Uterus (tissue), 3 donors: ENCODE measurements at regions not wholly inside any gene's neighbourhood (a gene's known extent, or its start where the extent isn't known, plus 50 kb on each side); places are given as distances from the start of the nearest gene placed in this dataset.
"Not testable (repeated sequence)": the region's sequence is repeated elsewhere in the genome, so short reads cannot be mapped to it uniquely, and the experiment has no call there.

Source experiments
- DNase-seq, 2 donors: peaks; one replicate each; pipeline ENCODE4 v3.0.0-alpha.2; 2019 to 2020
- H3K27ac ChIP-seq, 2 donors: fragments of 200-600 bp; sonication (generic); 1 replicate in 1 of 2; 2 replicates in 1 of 2; pipeline ENCODE4 v1.5.1; 2016 to 2018
- H3K27me3 ChIP-seq, 2 donors: fragments of 200-600 bp; sonication (generic); one replicate each; pipeline ENCODE4 v1.5.1; 2018 to 2019; ENCODE audit warnings: control low read depth in 1 of 2
- H3K36me3 ChIP-seq, 2 donors: fragments of 200-600 bp; sonication (generic); one replicate each; pipeline ENCODE4 v1.5.1; 2019; ENCODE audit warnings: control low read depth in 1 of 2
- H3K4me1 ChIP-seq, 2 donors: fragments of 200-600 bp; sonication (generic); one replicate each; pipeline ENCODE4 v1.5.1; 2018 to 2019; ENCODE audit warnings: control low read depth in 1 of 2
- H3K4me3 ChIP-seq, 2 donors: fragments of 200-600 bp; sonication (generic); 1 replicate in 1 of 2; 2 replicates in 1 of 2; pipeline ENCODE4 v1.5.1; 2018 to 2019; ENCODE audit warnings: mild to moderate bottlenecking in 1 of 2
- H3K9me3 ChIP-seq, 2 donors: fragments of 200-600 bp; sonication (generic); one replicate each; pipeline ENCODE4 v1.5.1; 2019; ENCODE audit warnings: control low read depth in 1 of 2
- POLR2A ChIP-seq, 2 donors: fragments of 450-650 bp; IDR thresholded peaks; one replicate each; pipeline ENCODE4 v1.6.1; 2016; ENCODE audit warnings: antibody characterized with exemption in 2 of 2, mild to moderate bottlenecking in 1 of 2, moderate library complexity in 1 of 2
- intact Hi-C: fragments of 100-400 bp; cut with DNase I; formaldehyde crosslinking; loops from one replicate; pipeline ENCODE4 v1.15.1; 2023; ENCODE audit warnings: low total_unique reads
- TF ChIP-seq, protein P1 (sequence below), 4 experiments: fragments of 200-600 bp in 2 of 4; fragments of 450-650 bp in 2 of 4; sonication (generic) in 2 of 4; IDR thresholded peaks; one replicate each; pipeline ENCODE4 v1.5.1; 2016 to 2019; ENCODE audit warnings: antibody characterized with exemption in 4 of 4, mild to moderate bottlenecking in 2 of 4, moderate library complexity in 1 of 4
- donor health status: DM: yes; HTN: yes; CAD: no.

DNA sequence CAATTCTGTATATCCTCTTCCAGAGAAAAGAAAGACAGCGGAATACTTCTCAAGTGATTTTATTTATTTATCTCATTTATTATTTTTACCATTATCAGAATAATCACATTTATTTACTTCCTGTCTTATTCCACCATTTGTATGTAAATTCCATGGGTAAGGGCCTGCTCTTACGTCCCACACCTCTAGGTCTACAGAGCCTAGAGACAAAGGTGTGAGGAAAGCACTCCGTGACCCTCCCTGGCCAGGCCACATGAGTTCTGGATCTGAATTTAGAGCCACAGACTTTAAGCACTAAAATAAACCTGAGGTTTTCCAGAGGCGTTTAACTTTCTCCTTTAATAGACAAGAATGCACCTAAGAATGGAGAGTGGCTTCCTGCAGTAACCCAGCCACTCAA lies 85.3 kb upstream of the CTSV start:
- Histone ChIP-seq H3K27ac (no peak overlapping the region), H3K36me3 (no peaks in the 10 kb centered on the region), H3K27me3 (no peaks in the 10 kb centered on the region), H3K4me1 (no peaks in the 10 kb centered on the region), H3K9me3 (no peaks in the 10 kb centered on the region), H3K4me3 (no peak overlapping the region)
- DNase-seq = no peak
- TF ChIP-seq, protein P1, sequence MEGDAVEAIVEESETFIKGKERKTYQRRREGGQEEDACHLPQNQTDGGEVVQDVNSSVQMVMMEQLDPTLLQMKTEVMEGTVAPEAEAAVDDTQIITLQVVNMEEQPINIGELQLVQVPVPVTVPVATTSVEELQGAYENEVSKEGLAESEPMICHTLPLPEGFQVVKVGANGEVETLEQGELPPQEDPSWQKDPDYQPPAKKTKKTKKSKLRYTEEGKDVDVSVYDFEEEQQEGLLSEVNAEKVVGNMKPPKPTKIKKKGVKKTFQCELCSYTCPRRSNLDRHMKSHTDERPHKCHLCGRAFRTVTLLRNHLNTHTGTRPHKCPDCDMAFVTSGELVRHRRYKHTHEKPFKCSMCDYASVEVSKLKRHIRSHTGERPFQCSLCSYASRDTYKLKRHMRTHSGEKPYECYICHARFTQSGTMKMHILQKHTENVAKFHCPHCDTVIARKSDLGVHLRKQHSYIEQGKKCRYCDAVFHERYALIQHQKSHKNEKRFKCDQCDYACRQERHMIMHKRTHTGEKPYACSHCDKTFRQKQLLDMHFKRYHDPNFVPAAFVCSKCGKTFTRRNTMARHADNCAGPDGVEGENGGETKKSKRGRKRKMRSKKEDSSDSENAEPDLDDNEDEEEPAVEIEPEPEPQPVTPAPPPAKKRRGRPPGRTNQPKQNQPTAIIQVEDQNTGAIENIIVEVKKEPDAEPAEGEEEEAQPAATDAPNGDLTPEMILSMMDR (IDR thresholded peaks at IDR 0.05) = no peak
- TF ChIP-seq POLR2A (IDR thresholded peaks at IDR 0.05) = no peak
- intact Hi-C loops = no loop called here

DNA sequence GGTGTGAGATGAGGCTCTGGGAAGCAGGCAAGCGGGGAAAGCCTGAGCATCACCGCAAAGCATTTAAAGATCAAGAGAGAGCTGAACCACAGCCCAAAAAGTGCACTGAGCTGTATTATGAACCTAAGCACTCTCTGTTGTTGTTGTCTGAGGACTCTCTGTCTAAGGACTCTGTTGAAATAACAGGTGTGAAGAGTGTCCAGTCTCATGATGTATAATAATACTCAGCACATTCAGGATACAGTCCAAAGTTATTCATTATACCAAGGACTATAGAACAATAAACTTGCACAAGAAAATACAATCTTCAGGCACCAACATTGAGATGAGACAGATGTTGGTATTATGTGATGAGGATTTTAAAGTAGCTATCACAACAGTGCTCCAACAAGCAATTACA lies 71.8 kb upstream of the CTSV start:
- TF ChIP-seq, protein P1 (IDR thresholded peaks at IDR 0.05) = no peak
- no peak for TF ChIP-seq POLR2A (IDR thresholded peaks at IDR 0.05)
- DNase-seq = no peak
- Histone ChIP-seq H3K36me3 (no peaks in the 10 kb centered on the region), H3K27ac (no peak overlapping the region), H3K4me3 (no peak overlapping the region), H3K9me3 (no peaks in the 10 kb centered on the region), H3K4me1 (no peaks in the 10 kb centered on the region), H3K27me3 (no peaks in the 10 kb centered on the region)
- intact Hi-C loops = no loop called here

DNA sequence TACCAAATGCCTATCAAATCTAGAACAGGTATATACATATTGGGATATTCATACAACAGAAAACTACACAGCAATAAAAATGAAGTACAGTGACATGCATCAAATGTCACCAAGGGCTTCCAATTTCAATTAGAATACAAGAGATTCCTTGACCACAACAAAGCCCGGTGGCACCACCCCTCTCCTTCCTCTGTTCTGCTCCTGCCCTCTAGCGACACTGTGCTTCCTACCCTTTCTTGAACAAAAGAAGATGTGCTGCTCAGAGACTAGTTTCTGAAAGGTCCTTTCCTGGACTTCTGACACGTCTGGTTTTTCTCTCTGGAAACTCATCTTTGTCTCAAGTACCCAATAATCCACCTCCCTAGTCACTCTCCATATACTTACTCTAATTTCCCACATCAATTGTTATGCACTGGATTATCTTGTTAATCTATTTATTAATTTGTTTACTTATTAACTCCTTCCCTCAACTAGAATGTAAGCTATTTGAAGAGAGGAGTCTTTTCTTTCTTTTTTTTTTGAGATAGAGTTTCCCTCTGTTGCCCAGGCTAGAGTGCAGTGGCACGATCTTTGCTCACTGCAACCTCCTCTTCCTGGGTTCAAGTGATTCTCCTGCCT lies 70.4 kb upstream of the CTSV start:
- H3K4me1 ChIP-seq = no peaks in the 10 kb centered on the region
- H3K27ac ChIP-seq = no peak overlapping the region
- no peaks in the 10 kb centered on the region for H3K27me3 ChIP-seq
- H3K9me3 ChIP-seq = no peaks in the 10 kb centered on the region
- H3K4me3 ChIP-seq = no peak overlapping the region
- intact Hi-C loops = no loop called here
- H3K36me3 ChIP-seq = no peaks in the 10 kb centered on the region
- DNase-seq = no peak
- TF ChIP-seq, protein P1 (IDR thresholded peaks at IDR 0.05) = no peak
- TF ChIP-seq POLR2A (IDR thresholded peaks at IDR 0.05) = no peak

DNA sequence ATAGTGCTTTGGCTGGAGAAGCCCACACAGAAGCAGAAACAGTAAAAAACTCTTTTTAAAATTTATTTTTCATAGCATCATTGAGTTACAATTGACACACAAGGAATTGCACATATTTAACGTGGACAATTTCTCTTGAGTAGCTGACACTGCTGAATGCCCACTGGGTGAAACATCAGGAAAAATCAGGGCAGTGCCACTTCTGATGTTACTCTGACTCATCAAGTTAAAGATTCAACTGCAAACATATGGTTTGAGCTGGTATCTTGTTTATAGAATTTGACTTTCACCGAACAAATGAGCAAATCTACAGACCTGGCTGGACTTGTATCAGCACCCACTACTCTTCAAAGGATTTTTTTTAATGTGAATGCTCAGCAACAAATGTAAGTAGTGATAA lies 66.3 kb upstream of the CTSV start:
- H3K4me1 ChIP-seq, H3K27me3 ChIP-seq, H3K27ac ChIP-seq, DNase-seq, intact Hi-C loops, H3K36me3 ChIP-seq, H3K4me3 ChIP-seq, H3K9me3 ChIP-seq: not testable (repeated sequence)

DNA sequence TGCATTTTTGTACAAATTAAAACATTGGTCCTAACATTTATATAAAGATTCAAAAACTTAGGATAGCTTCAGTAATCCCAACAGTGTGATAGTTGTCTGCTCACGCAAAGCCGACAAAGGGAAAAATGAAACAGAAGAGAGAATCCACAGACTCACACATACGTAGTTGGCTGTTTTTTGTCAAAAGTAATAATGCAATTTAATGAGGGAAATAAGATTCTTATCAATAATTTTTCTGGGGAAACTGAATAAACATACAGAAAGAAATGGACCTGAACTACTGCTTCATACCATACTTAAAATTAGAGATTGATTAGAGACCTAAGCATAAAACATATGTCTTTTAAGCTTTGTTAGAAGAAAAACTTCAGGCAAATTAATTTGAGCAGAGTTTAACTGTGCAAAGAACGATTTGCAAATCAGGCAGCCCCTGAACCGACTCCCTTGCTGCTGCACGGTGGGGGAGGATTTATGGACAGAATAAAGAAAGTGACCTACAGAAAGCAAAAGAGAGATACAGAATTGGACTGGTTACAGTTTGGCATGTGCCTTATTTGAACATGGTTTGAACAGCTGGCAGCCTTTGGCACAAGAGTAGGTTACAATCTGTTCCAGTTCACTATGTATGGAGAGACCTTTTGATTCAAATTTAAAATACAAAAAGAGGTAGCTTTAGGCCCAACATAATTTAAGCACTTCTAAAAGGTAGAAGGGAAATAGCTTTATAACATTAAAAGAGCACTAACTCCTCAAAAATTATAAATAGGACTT lies 64.9 kb upstream of the CTSV start:
- H3K4me1 ChIP-seq, H3K36me3 ChIP-seq: not testable (repeated sequence)

DNA sequence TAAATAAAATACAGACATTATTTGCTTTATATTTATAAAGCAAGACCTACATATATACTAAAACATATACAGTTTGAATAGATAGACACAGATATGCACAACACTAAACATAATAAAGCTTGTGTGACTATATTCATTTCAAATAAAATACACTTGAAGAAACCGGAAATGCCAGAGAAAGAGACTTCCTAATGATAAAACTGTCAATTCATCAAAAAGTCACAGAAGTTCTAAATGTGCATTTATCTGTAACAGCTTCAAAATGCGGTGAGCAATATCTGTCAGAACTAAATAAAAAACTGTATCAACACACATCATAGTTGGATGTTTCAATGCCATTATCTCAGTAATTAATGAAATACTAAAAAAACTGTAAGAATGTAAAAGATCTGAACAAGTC lies 60.6 kb upstream of the CTSV start:
- intact Hi-C loops, H3K27me3 ChIP-seq, H3K9me3 ChIP-seq, H3K36me3 ChIP-seq, H3K4me3 ChIP-seq, H3K27ac ChIP-seq, DNase-seq, H3K4me1 ChIP-seq: not testable (repeated sequence)

More for the DNA sequence above, 64.9 kb upstream of the CTSV start:
- H3K9me3 ChIP-seq, H3K27ac ChIP-seq, H3K4me3 ChIP-seq, DNase-seq, intact Hi-C loops, H3K27me3 ChIP-seq: not testable (repeated sequence)
